Liver (tissue), 3 donors: ENCODE measurements at regions not wholly inside any gene's neighbourhood (a gene's known extent, or its start where the extent isn't known, plus 50 kb on each side); places are given as distances from the start of the nearest gene placed in this dataset.

Experiments
- CTCF ChIP-seq: fragments of 150-350 bp; IDR thresholded peaks from 2 replicates; pipeline ENCODE4 v1.5.1; 2017; ENCODE audit warnings: improper control_type of control experiment, low read depth, low read length; ENCODE audit not compliant: missing input control
- EGR1 ChIP-seq, 2 donors: IDR thresholded peaks; 2 replicates each; pipeline ENCODE4 v1.6.1; 2016 to 2018; ENCODE audit warnings: antibody characterized with exemption in 2 of 2, low read depth in 2 of 2
- GABPA ChIP-seq, 2 donors: IDR thresholded peaks in 1 of 2; conservative IDR thresholded peaks in 1 of 2; 2 replicates each; pipeline ENCODE4 v1.6.1; 2016; ENCODE audit warnings: antibody characterized with exemption in 2 of 2, mild to moderate bottlenecking in 1 of 2, moderate library complexity in 1 of 2
- RAD21 ChIP-seq, 2 donors: IDR thresholded peaks; 2 replicates each; pipeline ENCODE4 v1.6.1; 2016; ENCODE audit warnings: antibody characterized with exemption in 2 of 2, mild to moderate bottlenecking in 2 of 2
- SP1 ChIP-seq: IDR thresholded peaks from 2 replicates; pipeline ENCODE4 v1.6.1; 2018; ENCODE audit warnings: antibody characterized with exemption, mild to moderate bottlenecking
- donor health status: healthy.
- donor health status: healthy.

GRCh38 chr4:181578911-181579310, 664.3 kb upstream of the TENM3 start:
- TF ChIP-seq EGR1 (IDR thresholded peaks at IDR 0.05; ENCODE audit: low read depth in 2 of 2) (no peak), GABPA (IDR thresholded peaks at IDR 0.05 in 1 of 2, conservative IDR thresholded peaks at IDR 0.05 in 1 of 2) (no peak), CTCF (no peak), RAD21 (IDR thresholded peaks at IDR 0.05) (no peak), SP1 (no peak)
